ENCODE measurements at regions not wholly inside any gene's neighbourhood (a gene's known extent, or its start where the extent isn't known, plus 50 kb on each side); places are given as distances from the start of the nearest gene placed in this dataset.

- DNase-seq (ENCODE audit: low read depth), result no peak
Measured at GRCh38 chr14:65224799-65225198, 122.5 kb upstream of the MAX start.

- no peak for DNase-seq (ENCODE audit: low read depth)
Measured at GRCh38 chr14:65225299-65226159, 123.2 kb upstream of the MAX start.

GRCh38 chr14:65226824-65227604 lies 124.7 kb upstream of the MAX start:
- DNase-seq (ENCODE audit: low read depth), result no peak

- DNase-seq (ENCODE audit: low read depth), result no peak
Measured at GRCh38 chr14:65228436-65228835, 126.1 kb upstream of the MAX start.

GRCh38 chr14:65228956-65229747 lies 126.8 kb upstream of the MAX start:
- DNase-seq (ENCODE audit: low read depth), result no peak

GRCh38 chr14:65229748-65230728 lies 127.7 kb upstream of the MAX start:
- DNase-seq (ENCODE audit: low read depth), result no peak

- DNase-seq (ENCODE audit: low read depth), result no peak
Measured at GRCh38 chr14:65231286-65231980, 129.1 kb upstream of the MAX start.

GRCh38 chr14:65234752-65235361 lies 132.5 kb upstream of the MAX start:
- DNase-seq (ENCODE audit: low read depth), result no peak

- DNase-seq (ENCODE audit: low read depth), result no peak
Measured at GRCh38 chr14:65237023-65237814, 134.9 kb upstream of the MAX start.

- DNase-seq (ENCODE audit: low read depth), result no peak
Measured at GRCh38 chr14:65237941-65238340, 135.6 kb upstream of the MAX start.

GRCh38 chr14:65238456-65238855 lies 136.1 kb upstream of the MAX start:
- DNase-seq (ENCODE audit: low read depth), result no peak

- no peak for DNase-seq (ENCODE audit: low read depth)
Measured at GRCh38 chr14:65239143-65239937, 137.0 kb upstream of the MAX start.

GRCh38 chr14:65239938-65240296 lies 137.6 kb upstream of the MAX start:
- no peak for DNase-seq (ENCODE audit: low read depth)

GRCh38 chr14:65241125-65241752 lies 138.9 kb upstream of the MAX start:
- no peak for DNase-seq (ENCODE audit: low read depth)

- DNase-seq (ENCODE audit: low read depth), result no peak
Measured at GRCh38 chr14:65242732-65243134, 140.4 kb upstream of the MAX start.

- DNase-seq (ENCODE audit: low read depth), result no peak
Measured at GRCh38 chr14:65243766-65244442, 141.6 kb upstream of the MAX start.

GRCh38 chr14:65249471-65250161 lies 147.3 kb upstream of the MAX start:
- no peak for DNase-seq (ENCODE audit: low read depth)
